ENCODE measurements at regions not wholly inside any gene's neighbourhood (a gene's known extent, or its start where the extent isn't known, plus 50 kb on each side); places are given as distances from the start of the nearest gene placed in this dataset.
"Not testable (repeated sequence)": the region's sequence is repeated elsewhere in the genome, so short reads cannot be mapped to it uniquely, and the experiment has no call there.

GRCh38 chr2:49753344-49753985 lies 599.1 kb upstream of the FSHR start:
- DNase-seq (ENCODE audit: extremely low read depth, insufficient read length), result no peak

DNA sequence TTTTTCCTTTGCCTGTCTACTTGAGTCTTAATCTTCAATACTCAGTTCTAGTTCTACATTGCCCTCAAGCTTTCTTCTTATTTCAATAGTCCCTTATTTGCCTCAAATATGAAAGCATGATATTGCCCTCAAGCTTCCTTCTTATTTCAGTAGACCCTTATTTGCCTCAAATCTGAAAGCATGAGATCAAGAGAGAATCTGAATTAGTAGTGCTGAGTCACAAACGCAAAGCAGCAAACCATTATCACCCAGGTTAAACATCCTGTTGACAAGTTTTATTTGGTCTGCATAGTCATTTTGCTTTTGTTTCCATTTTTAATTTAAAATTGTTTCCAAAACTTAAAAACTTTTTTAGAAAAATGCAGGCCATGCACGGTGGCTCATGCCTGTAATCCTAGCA lies 583.3 kb upstream of the FSHR start:
- no peak overlapping the region for H3K4me3 ChIP-seq (replicated peaks; ENCODE audit: low read depth, low read length)
- no peak for DNase-seq (ENCODE audit: extremely low read depth, insufficient read length)
- no peaks in the 10 kb centered on the region for H3K36me3 ChIP-seq (ENCODE audit: control insufficient read depth, insufficient read depth, low read length)
- TF ChIP-seq, protein P1, sequence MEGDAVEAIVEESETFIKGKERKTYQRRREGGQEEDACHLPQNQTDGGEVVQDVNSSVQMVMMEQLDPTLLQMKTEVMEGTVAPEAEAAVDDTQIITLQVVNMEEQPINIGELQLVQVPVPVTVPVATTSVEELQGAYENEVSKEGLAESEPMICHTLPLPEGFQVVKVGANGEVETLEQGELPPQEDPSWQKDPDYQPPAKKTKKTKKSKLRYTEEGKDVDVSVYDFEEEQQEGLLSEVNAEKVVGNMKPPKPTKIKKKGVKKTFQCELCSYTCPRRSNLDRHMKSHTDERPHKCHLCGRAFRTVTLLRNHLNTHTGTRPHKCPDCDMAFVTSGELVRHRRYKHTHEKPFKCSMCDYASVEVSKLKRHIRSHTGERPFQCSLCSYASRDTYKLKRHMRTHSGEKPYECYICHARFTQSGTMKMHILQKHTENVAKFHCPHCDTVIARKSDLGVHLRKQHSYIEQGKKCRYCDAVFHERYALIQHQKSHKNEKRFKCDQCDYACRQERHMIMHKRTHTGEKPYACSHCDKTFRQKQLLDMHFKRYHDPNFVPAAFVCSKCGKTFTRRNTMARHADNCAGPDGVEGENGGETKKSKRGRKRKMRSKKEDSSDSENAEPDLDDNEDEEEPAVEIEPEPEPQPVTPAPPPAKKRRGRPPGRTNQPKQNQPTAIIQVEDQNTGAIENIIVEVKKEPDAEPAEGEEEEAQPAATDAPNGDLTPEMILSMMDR (IDR thresholded peaks at IDR 0.05; ENCODE audit: insufficient read depth, low read length, poor library complexity, severe bottlenecking), result no peak
- no peaks in the 10 kb centered on the region for H3K27me3 ChIP-seq (replicated peaks; ENCODE audit: control insufficient read depth, insufficient read depth, low read length)

More at GRCh38 chr2:49753344-49753985, 599.1 kb upstream of the FSHR start:
- Histone ChIP-seq H3K27me3 (replicated peaks; ENCODE audit: control insufficient read depth, insufficient read depth, low read length) (no peaks in the 10 kb centered on the region), H3K36me3 (ENCODE audit: control insufficient read depth, insufficient read depth, low read length) (no peaks in the 10 kb centered on the region), H3K4me3 (replicated peaks; ENCODE audit: low read depth, low read length) (no peak overlapping the region)
- TF ChIP-seq, protein P1 (IDR thresholded peaks at IDR 0.05; ENCODE audit: insufficient read depth, low read length, poor library complexity, severe bottlenecking), result no peak

- not testable (repeated sequence) for H3K4me3 ChIP-seq (replicated peaks; ENCODE audit: low read depth, low read length); H3K27me3 ChIP-seq (replicated peaks; ENCODE audit: control insufficient read depth, insufficient read depth, low read length); DNase-seq (ENCODE audit: extremely low read depth, insufficient read length); H3K36me3 ChIP-seq (ENCODE audit: control insufficient read depth, insufficient read depth, low read length)
Measured at GRCh38 chr2:49732924-49733323, 578.6 kb upstream of the FSHR start.

- TF ChIP-seq, protein P1 (IDR thresholded peaks at IDR 0.05; ENCODE audit: insufficient read depth, low read length, poor library complexity, severe bottlenecking), result no peak
- no peak overlapping the region for H3K4me3 ChIP-seq (replicated peaks; ENCODE audit: low read depth, low read length)
- H3K27me3 ChIP-seq (replicated peaks; ENCODE audit: control insufficient read depth, insufficient read depth, low read length), result no peaks in the 10 kb centered on the region
- no peaks in the 10 kb centered on the region for H3K36me3 ChIP-seq (ENCODE audit: control insufficient read depth, insufficient read depth, low read length)
- DNase-seq (ENCODE audit: extremely low read depth, insufficient read length), result no peak
Measured at GRCh38 chr2:49719241-49719640, 564.9 kb upstream of the FSHR start.

- no peak overlapping the region for H3K4me3 ChIP-seq (replicated peaks; ENCODE audit: low read depth, low read length)
- TF ChIP-seq, protein P1 (IDR thresholded peaks at IDR 0.05; ENCODE audit: insufficient read depth, low read length, poor library complexity, severe bottlenecking), result no peak
- DNase-seq (ENCODE audit: extremely low read depth, insufficient read length), result no peak
Measured at GRCh38 chr2:49715597-49715996, 561.3 kb upstream of the FSHR start.

GRCh38 chr2:49714454-49714853 lies 560.1 kb upstream of the FSHR start:
- Histone ChIP-seq H3K4me3 (replicated peaks; ENCODE audit: low read depth, low read length) (no peak overlapping the region), H3K36me3 (ENCODE audit: control insufficient read depth, insufficient read depth, low read length) (no peaks in the 10 kb centered on the region), H3K27me3 (replicated peaks; ENCODE audit: control insufficient read depth, insufficient read depth, low read length) (no peaks in the 10 kb centered on the region)
- DNase-seq (ENCODE audit: extremely low read depth, insufficient read length), result no peak
- TF ChIP-seq, protein P1 (IDR thresholded peaks at IDR 0.05; ENCODE audit: insufficient read depth, low read length, poor library complexity, severe bottlenecking), result no peak

More at GRCh38 chr2:49715597-49715996, 561.3 kb upstream of the FSHR start:
- Histone ChIP-seq H3K27me3 (replicated peaks; ENCODE audit: control insufficient read depth, insufficient read depth, low read length) (no peaks in the 10 kb centered on the region), H3K36me3 (ENCODE audit: control insufficient read depth, insufficient read depth, low read length) (no peaks in the 10 kb centered on the region)

All from GM06990 (cell line).